GM18867 (cell line): ENCODE measurements at regions not wholly inside any gene's neighbourhood (a gene's known extent, or its start where the extent isn't known, plus 50 kb on each side); places are given as distances from the start of the nearest gene placed in this dataset.

Experiments
- ATAC-seq: cut with Tn5 transposase; IDR thresholded peaks from one replicate; pipeline ENCODE4 v1.9.1; 2021; ENCODE audit warnings: mild to moderate bottlenecking, moderate library complexity; ENCODE audit not compliant: unreplicated experiment

DNA sequence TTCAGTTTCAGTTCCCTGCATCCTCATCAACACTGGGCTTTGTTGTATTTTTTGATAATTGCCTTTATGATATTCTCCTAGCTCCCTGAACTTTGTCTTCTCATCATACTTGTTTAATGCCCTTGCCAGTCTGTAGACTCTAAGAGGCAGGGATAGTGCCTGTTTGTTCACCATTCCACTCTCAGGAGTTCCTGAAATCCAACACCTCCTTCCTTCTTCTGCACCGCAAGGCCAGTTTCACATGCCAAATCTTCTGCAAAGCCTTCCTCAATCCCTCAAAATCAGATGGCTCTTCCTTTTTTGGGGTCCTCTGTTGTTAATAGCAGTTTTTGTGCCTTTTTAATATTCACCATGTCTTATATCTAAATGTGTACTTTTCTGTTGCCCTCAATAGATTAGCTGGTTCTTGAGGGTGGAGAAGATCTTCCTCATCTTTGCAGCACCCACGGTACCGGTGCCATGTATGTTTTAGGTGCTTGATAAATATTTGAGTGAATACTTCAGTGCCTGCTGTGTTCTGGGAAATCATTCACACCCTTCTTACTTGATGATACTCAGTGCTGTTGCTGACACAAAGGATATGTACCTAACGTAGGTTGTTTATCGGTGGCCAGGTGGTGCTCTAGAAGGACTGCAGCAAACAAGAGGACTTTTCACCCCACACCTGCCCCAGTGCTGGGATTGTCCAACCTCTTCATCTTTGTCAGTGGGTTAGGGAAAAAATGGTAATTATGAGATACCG, 85.3 kb upstream of the LIMCH1 start:
- no peak for ATAC-seq

GRCh38 chr4:41454423-41454822, 83.5 kb upstream of the LIMCH1 start:
- no peak for ATAC-seq

DNA sequence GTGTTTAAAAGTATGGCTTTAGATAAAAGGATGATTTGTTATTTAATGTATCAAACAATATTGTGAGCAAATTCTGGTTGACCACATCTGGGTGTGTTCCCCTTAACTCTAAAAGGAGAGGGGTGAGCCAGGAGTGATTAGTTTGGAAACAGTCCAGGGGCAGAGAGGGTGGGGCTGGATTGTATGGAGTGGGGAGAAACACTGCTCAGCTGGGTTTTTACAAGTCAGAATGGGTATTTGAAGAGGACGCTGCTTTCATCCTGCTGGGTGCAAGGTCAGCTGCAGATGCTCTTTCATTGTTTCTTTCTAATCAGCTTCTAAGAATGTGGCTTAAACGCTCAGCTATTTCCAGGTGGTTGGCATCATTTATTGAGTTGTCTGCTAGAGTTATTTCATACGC, 82.8 kb upstream of the LIMCH1 start:
- no peak for ATAC-seq

- no peak for ATAC-seq
Observed at GRCh38 chr4:41456559-41457101, 81.3 kb upstream of the LIMCH1 start.

- no peak for ATAC-seq
Observed at GRCh38 chr4:41458689-41459088, 79.3 kb upstream of the LIMCH1 start.

- no peak for ATAC-seq
Observed at GRCh38 chr4:41460641-41461040, 77.3 kb upstream of the LIMCH1 start.

DNA sequence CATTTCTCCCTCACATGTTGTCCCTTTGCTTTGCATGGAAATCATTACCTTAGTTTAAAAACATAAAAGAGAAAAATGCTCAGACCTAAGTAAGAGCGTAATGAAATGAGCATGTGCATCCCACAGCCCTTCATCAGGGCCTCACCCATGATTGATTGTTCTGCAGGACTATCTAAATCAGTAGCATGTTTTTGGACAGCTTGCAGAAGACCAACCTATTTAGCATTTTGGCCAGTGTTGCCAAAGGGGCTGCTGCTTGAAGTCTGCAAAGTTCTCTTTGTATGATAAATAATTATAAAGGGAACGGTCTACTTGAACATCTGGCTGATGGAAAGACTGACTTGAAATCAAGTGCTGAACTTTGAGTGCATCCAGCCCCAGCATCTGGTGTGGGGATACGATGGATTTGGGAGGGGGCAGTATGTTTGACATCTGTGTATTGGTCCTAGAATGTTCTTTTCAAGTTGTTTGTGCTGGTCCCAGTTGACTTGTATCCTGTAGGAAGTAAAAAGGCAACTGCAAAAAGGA, 76.1 kb upstream of the LIMCH1 start:
- no peak for ATAC-seq

DNA sequence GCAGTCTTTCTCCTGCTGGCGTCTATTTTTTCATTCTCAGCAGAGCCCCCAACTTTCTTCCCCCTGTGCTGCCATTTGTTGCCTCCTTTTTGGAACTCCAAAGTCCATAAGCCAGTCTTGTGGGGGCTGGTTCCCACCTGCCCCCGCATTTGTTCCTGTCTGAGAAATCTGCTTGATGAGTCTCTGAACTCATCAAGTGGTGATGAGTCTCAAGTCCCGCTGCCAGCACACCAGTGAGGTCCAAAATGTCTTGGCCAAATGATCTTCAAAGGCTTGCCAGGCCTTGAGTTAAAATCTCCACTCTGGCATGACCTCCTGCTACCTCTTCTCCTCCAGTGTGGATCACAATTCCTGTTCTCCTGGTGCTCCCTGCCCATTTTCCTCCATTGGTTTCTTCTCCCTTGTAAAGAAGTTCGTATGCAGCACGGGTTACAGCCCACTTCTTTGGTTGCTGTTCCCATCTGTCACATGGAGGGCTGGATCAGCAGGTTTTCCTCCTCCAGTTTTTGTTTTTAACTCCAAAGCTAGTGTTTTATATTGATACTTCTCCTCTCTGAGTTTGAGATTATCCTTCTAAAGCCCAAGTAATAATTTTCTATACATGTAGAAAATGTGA, 72.7 kb upstream of the LIMCH1 start:
- ATAC-seq = no peak

DNA sequence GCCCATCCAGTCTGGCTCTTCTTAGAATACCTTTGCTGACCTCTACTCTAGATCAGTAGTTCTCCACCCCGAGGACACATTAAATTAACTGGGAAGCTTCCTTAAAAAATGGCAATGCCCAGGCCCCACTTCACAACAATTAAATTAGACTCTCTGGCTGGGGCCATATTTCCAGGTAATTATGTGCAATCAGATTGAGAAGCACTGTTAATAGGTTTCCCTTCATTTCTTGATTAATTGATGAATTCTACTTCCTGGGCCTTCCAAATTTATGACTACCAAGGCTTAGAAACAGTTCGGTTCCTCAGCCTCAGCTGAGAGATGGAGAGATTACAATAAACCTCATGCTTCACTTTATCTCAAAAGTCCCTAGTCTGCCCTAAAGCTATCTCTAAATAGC, 71.7 kb upstream of the LIMCH1 start:
- ATAC-seq = no peak

DNA sequence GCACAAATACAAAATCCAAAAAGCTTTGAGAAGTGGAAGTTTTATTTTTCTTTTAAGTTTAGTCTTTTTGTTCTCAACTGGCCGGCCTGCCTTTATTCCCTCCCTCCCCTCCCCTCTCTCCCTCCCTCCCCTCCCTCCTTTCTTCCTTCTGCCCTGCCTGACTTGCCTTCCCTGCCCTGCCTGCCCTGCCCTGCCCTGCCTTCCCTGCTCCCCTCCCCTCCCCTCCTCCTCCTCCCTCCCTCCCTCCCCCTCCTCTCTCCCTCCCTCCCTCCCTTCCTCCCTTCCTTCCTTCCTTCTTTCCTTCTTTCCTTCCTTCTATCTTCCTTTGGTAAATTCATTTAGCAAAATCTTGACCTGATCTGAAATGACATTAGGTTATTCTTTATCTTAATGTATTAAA, 69.8 kb upstream of the LIMCH1 start:
- no peak for ATAC-seq

- ATAC-seq = no peak
Observed at GRCh38 chr4:41471126-41472071, 66.6 kb upstream of the LIMCH1 start.

- no peak for ATAC-seq
Observed at GRCh38 chr4:41472081-41472480, 65.9 kb upstream of the LIMCH1 start.

DNA sequence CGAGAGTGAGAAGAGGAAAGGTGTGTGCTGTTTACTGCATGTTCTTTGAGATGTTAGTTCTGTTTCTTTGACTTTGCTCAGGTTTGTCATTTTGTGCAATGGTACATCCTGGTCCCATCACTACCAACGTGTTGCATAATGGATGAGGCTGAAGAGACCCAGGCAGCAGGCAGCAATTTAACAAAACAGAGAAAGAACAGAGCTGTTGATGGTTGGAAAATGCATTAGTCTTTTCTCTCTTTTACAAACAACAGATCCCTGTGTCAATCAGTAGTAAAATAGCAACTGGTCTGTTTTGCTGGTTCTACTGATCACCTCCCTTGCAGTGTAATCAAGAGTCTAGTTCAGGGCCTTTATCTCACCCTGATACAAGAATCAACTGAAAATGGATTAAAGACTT, 64.8 kb upstream of the LIMCH1 start:
- ATAC-seq = no peak

DNA sequence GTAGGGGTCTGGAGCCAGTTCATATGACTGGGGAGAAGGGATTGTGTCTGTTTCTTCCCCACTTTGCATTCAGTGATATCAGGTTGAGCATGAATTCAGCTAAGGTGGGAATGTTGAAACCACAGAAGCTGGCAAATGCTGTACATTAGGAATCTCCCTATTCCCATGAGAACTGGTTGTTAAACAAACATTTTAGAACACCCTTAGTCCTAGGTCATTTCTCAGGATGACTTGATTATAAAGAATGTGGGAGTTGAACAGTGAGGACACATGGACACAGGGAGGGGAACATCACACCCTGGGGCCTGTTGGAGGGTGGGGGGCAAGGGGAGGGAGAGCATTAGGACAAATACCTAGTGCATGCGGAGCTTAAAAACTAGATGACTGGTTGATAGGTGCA, 62.6 kb upstream of the LIMCH1 start:
- ATAC-seq = no peak

DNA sequence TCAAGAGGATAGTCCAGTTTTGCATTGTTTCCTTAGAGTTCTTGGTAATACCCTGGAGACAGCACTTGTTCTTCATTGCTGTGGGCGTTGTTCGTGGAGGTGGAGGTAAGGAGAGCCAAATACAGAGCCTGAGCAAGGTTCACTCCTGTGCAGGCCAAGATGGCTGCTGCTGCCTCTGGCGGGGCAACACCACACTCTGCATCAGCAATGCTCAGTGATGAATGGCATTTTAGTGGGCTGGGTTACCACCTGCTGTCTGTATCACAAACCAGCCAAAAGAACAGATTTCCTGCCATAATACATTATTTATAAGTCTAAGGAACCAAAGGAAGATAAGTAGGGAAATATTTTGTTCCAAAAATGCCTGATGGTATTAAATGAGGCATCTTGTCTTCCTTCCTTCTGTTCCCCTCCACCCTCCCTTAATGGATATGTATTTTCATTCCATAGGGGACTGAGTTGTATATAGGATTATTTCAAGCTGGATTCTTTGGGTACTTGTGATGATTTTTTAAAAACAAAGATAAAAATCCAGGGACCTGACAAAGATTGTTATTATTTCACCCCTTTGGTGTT, 61.6 kb upstream of the LIMCH1 start:
- ATAC-seq = no peak

DNA sequence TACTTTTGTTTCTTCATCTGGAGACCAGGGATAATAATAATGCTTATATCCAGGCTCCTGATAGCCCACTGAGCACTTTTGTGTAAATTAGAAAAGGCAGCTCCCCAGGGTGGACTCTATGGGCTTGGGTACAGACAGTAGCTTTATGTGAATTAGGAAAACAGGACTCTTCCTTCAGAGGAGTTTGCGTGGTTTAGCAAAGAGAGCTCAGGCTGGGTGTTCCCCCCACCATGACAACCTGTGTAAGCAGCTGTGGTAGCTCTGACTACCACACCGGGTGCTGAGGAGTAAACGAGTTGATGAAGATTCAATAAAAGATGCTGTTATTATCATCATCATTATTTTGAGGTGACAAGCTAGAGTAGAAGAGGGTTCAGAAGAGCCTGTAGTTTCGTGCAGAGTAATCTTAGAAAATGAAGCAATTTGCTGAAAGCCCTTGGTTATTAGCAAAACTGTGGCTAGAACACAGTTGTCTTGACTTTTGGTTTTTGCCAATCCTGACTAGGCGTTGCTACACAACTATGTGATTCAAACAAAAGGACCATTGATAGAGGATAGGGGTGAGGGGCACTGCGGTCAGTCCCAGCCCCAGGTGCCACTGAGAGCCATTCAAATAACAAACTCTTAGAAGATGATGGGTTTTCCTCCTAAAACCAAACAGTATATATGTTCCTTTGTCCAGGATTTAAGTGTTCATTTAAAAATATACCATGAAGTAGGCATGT, 60.6 kb upstream of the LIMCH1 start:
- ATAC-seq = no peak

GRCh38 chr4:41478518-41478917, 59.4 kb upstream of the LIMCH1 start:
- no peak for ATAC-seq

- ATAC-seq = no peak
Observed at GRCh38 chr4:41480896-41481311, 57.1 kb upstream of the LIMCH1 start.

- ATAC-seq = no peak
Observed at GRCh38 chr4:41483771-41484170, 54.2 kb upstream of the LIMCH1 start.

DNA sequence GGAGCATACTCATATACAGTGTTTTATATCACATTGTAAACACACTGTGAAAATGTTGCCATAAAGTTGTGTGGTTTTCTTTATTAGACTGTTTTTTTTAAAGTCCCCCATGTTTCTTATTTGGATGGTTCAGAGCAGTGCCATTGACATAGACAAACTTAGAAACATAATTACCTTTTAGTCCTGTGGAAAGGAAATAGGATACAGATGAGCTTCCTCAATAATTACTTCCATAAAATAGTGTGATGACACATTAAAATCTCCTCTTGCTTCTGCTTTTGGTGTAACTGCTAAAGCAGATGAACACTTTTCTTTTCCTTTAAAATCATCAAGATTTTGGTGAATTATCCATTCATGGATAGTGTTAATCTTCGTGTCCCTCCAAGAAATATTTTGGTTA, 52.9 kb upstream of the LIMCH1 start:
- no peak for ATAC-seq
